ENCODE measurements at regions not wholly inside any gene's neighbourhood (a gene's known extent, or its start where the extent isn't known, plus 50 kb on each side); places are given as distances from the start of the nearest gene placed in this dataset.

DNA sequence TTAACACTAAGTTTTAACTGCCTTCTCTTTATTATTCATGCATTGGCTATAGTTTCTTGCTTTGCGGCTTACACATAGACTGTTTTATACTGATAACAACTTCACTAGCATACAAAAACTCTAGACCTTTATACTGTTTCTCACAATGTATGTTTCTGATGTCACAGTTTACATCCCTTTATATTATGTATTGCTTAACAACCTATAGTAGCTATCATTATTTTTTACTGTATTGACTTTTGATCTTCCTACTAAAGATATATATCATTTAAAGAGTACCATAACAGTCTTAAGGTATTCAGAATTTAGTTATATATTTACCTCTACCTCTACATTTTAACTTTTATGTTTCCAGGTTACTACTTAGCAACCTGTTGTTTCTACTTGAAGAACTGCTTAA lies 543.3 kb upstream of the ARGLU1 start:
- H3K4me3 ChIP-seq (ENCODE audit: low read depth in 2 of 2, low read length in 1 of 2) = no peak overlapping the region
- TF ChIP-seq, protein P1, sequence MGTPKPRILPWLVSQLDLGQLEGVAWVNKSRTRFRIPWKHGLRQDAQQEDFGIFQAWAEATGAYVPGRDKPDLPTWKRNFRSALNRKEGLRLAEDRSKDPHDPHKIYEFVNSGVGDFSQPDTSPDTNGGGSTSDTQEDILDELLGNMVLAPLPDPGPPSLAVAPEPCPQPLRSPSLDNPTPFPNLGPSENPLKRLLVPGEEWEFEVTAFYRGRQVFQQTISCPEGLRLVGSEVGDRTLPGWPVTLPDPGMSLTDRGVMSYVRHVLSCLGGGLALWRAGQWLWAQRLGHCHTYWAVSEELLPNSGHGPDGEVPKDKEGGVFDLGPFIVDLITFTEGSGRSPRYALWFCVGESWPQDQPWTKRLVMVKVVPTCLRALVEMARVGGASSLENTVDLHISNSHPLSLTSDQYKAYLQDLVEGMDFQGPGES (IDR thresholded peaks at IDR 0.05; ENCODE audit: low read depth, low read length) = no peak
- no peak for TF ChIP-seq RFX5 (IDR thresholded peaks at IDR 0.05; ENCODE audit: low read length)
- TF ChIP-seq MXI1 (IDR thresholded peaks at IDR 0.05; ENCODE audit: low read depth, low read length) = no peak
- TF ChIP-seq MEF2A (IDR thresholded peaks at IDR 0.05; ENCODE audit: borderline replicate concordance, low read depth) = no peak
- no peaks in the 10 kb centered on the region for H3K36me3 ChIP-seq (replicated peaks in 1 of 2; ENCODE audit: control insufficient read depth in 1 of 2, insufficient read depth in 2 of 2, low read length in 1 of 2)
- no peaks in the 10 kb centered on the region for H3K27me3 ChIP-seq (ENCODE audit: insufficient read depth)
- 97% methylated on average over 1 of the region's 1 CpG for WGBS (ENCODE audit: low lambda C conversion rate)
- H3K79me2 ChIP-seq (ENCODE audit: insufficient read depth) = no peaks in the 10 kb centered on the region
- no peak overlapping the region for H2AFZ ChIP-seq (ENCODE audit: low read depth)
- H3K4me2 ChIP-seq = no peak overlapping the region
- ChIA-PET CTCF (no interaction called here), POLR2A (no interaction called here)
- H3F3A ChIP-seq (replicated peaks; ENCODE audit: insufficient read depth) = no peaks in the 10 kb centered on the region
- H4K20me1 ChIP-seq (ENCODE audit: insufficient read depth) = no peaks in the 10 kb centered on the region
- no peak for DNase-seq
- H3K4me1 ChIP-seq (ENCODE audit: control insufficient read depth in 1 of 2, insufficient read depth in 2 of 2, low read depth in 1 of 2, low read length in 1 of 2) = no peaks in the 10 kb centered on the region
- H3K9me3 ChIP-seq = no peaks in the 10 kb centered on the region
- H3K9me2 ChIP-seq = no peaks in the 10 kb centered on the region
- H3K27ac ChIP-seq (ENCODE audit: low read depth in 2 of 2, low read length in 1 of 2) = no peak overlapping the region
- no peak overlapping the region for H3K9ac ChIP-seq

DNA sequence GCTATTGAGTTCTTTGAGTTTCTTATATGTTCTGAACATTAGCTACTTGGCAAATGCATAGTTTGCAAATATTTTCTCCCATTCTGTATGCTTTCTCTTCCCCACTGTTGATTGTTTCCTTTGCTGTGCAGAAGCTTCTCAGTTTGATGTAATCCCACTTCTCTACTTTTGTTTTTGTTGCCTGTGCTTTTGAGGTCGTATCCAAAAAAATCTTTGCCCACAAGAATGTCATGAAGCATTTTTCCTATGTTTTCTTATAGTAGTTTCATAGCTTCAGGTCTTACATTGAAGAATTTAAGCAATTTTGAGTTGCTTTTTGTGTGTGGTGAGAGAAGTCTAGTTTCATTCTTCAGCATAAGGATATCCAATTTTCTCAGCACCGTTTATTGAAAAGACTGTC lies 536.7 kb upstream of the ARGLU1 start:
- no peak for DNase-seq
- H3K4me1 ChIP-seq (ENCODE audit: control insufficient read depth in 1 of 2, insufficient read depth in 2 of 2, low read depth in 1 of 2, low read length in 1 of 2) = no peaks in the 10 kb centered on the region
- no peaks in the 10 kb centered on the region for H3K79me2 ChIP-seq (ENCODE audit: insufficient read depth)
- no peaks in the 10 kb centered on the region for H3K36me3 ChIP-seq (replicated peaks in 1 of 2; ENCODE audit: control insufficient read depth in 1 of 2, insufficient read depth in 2 of 2, low read length in 1 of 2)
- H4K20me1 ChIP-seq (ENCODE audit: insufficient read depth) = no peaks in the 10 kb centered on the region
- no peak overlapping the region for H3K4me2 ChIP-seq
- no peak overlapping the region for H3K9ac ChIP-seq
- no peaks in the 10 kb centered on the region for H3K9me3 ChIP-seq
- no peaks in the 10 kb centered on the region for H3K9me2 ChIP-seq
- H3K27me3 ChIP-seq (ENCODE audit: insufficient read depth) = no peaks in the 10 kb centered on the region
- no peak overlapping the region for H3K4me3 ChIP-seq (ENCODE audit: low read depth in 2 of 2, low read length in 1 of 2)
- CTCF ChIA-PET = no interaction called here
- WGBS (ENCODE audit: low lambda C conversion rate) = 37% methylated on average over 2 of the region's 2 CpGs
- POLR2A ChIA-PET = no interaction called here
- H3K27ac ChIP-seq (ENCODE audit: low read depth in 2 of 2, low read length in 1 of 2) = no peak overlapping the region
- peaks cover 3% of the 10 kb centered on the region for H3F3A ChIP-seq (replicated peaks; ENCODE audit: insufficient read depth)
- no peak overlapping the region for H2AFZ ChIP-seq (ENCODE audit: low read depth)
- TF ChIP-seq, protein P1 (IDR thresholded peaks at IDR 0.05; ENCODE audit: low read depth, low read length) = no peak
- TF ChIP-seq FOXM1 (IDR thresholded peaks at IDR 0.05; ENCODE audit: low read depth) (no peak), POLR2AphosphoS5 (IDR thresholded peaks at IDR 0.05; ENCODE audit: low read depth, low read length) (no peak), GATA2 (CRISPR knock-in tag; IDR thresholded peaks at IDR 0.05) (no peak), SIN3A (IDR thresholded peaks at IDR 0.05; ENCODE audit: borderline replicate concordance, low read depth, low read length) (no peak), NRF1 (IDR thresholded peaks at IDR 0.05; ENCODE audit: low read depth, low read length) (no peak), FOSL2 (IDR thresholded peaks at IDR 0.05; ENCODE audit: borderline replicate concordance, low read depth) (no peak), YY1 (IDR thresholded peaks at IDR 0.05; ENCODE audit: low read depth) (no peak), NFIC (IDR thresholded peaks at IDR 0.05; ENCODE audit: borderline replicate concordance) (no peak), RFX5 (IDR thresholded peaks at IDR 0.05; ENCODE audit: low read length) (no peak), ELF1 (IDR thresholded peaks at IDR 0.05) (no peak), CHD2 (IDR thresholded peaks at IDR 0.05; ENCODE audit: low read length, partially characterized antibody) (no peak), RCOR1 (IDR thresholded peaks at IDR 0.05; ENCODE audit: low read length) (no peak), RXRA (IDR thresholded peaks at IDR 0.05; ENCODE audit: borderline replicate concordance, low read depth) (no peak)
- TF ChIP-seq, protein P2, sequence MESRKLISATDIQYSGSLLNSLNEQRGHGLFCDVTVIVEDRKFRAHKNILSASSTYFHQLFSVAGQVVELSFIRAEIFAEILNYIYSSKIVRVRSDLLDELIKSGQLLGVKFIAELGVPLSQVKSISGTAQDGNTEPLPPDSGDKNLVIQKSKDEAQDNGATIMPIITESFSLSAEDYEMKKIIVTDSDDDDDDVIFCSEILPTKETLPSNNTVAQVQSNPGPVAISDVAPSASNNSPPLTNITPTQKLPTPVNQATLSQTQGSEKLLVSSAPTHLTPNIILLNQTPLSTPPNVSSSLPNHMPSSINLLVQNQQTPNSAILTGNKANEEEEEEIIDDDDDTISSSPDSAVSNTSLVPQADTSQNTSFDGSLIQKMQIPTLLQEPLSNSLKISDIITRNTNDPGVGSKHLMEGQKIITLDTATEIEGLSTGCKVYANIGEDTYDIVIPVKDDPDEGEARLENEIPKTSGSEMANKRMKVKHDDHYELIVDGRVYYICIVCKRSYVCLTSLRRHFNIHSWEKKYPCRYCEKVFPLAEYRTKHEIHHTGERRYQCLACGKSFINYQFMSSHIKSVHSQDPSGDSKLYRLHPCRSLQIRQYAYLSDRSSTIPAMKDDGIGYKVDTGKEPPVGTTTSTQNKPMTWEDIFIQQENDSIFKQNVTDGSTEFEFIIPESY (IDR thresholded peaks at IDR 0.05; ENCODE audit: borderline replicate concordance, low read depth) = no peak
